HT1080 (cell line): ENCODE measurements at regions not wholly inside any gene's neighbourhood (a gene's known extent, or its start where the extent isn't known, plus 50 kb on each side); places are given as distances from the start of the nearest gene placed in this dataset.

ENCODE experiments used
- DNase-seq: peaks from one replicate; pipeline ENCODE4 v3.0.0-alpha.2; 2015; ENCODE audit warnings: low read depth

DNA sequence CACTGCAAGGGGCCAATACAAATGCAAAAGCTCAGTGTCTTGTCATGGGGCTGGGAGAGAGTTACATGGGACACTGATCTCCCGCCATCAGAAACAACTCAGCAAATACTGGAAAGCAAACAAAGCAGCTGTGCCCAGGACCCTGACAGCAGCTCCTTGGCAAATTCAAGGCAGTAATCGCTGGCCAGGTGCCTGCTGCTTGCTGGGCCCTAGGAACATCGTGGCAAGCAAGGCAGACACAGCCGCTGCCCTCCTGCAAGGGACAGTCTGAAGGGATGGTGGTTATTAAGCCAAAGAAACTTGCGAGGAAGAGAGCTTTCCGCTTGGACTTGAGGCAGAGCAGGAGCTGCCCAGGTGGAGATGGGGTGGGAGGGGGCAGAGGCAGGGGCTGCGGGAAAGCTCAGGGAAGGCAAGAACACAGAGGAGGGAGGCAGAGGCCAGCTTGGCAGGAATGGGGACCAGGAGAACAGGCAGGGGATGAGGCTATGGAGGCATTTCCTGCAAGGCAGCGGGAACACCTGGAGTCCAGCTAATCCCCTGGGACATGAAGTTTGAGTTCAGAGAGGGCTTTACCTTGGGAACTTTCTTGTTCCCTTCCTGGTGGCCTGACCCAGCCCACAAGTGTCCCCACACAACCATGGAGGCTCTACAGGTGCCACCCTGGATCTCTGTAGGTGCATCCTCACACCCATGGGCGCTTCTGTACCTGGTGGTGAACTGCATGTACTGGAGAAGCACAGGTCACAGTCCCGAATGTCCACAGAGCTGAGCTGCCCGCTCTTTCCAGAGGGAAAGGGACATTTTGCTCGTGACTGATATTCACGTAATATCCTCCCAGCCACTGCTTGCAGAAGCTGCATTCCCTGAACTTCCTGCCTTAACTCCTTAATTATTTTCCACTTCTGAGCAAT lies 78.7 kb upstream of the ATP2B2 start:
- no peak for DNase-seq

DNA sequence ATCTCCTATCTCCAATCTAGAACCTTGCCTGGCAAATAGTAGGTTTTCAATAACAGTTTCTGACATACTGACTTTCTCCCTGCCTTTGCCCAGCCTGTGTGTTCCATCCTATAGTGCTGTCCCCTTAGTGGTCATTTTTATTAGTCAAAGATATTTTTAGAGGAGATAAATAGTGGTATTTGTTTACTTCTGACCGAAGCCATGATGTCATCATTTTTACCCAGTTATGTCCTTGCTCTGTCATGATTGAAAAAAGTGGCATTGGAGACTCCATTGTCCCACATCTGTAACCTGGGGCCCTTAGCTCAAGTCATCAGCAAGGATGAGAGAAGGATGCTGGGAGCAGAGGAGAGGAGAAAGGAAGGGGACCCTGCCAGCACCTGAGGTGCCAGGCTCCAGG lies 80.6 kb upstream of the ATP2B2 start:
- no peak for DNase-seq

DNA sequence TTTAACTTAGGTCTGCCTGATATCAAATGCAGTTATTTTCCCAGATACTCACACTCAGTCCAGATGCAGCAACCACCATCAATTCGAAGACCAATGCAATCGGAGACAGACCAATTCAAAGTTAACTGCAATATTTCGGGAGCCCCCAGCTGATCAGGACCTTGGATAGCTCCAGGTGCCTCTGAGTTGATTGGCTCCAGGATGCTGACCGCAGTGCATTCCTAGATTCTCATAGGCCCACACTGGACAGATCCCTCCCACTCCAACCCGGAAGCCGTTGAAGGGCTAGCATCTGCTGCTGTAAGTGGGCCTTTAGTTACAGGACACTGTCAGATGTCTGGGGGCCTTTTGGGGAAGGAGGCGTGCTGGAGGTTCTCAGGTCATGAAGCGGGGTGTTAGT lies 89.5 kb upstream of the ATP2B2 start:
- peak; percentile 59 for DNase-seq

DNA sequence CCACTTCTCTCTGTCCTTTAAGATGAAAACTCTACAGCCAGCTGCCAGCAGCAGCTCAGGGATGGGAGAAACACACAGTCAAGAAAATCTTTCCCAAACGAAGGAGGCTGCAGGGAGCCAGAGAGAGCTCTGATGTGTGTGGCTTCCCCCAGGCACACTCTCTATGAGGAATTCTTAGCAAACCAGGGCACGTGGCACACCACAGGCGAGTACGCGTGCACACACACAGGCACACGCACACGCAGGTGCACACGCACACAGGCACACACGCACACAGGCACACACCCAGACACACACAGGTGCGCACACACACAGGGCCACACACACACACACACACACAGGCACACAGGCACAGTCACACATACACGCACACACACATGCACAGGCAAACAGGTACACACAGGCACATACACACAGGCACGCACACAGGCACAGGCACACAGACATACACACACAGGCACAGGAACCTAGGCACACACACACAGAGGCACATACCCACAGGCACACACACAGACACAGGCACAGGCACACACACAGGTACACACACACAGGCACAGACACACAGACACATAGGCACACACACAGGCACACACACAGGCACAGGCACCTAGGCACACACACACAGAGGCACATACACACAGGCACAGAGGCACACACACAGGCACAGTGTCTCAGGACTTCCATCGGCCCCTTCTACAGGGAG lies 91.5 kb upstream of the ATP2B2 start:
- no peak for DNase-seq

DNA sequence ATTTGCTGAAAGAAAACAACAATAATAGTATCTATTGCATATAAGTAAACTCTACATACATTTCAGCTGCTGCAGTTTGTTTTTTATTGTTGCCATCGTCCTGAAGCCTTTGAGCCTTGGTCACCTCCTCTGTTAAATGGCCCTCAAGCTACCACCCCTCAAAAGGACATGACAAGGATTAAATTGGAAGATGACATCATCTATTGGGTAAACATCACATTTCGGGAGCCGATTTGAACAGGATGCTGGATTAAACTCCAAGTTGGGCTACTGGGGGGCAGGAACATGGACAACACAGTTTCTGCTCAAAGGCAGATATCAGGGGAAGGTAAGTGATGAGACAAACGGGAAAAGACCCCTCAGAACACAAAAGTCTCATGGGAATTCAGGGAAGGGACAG lies 92.3 kb upstream of the ATP2B2 start:
- no peak for DNase-seq

DNA sequence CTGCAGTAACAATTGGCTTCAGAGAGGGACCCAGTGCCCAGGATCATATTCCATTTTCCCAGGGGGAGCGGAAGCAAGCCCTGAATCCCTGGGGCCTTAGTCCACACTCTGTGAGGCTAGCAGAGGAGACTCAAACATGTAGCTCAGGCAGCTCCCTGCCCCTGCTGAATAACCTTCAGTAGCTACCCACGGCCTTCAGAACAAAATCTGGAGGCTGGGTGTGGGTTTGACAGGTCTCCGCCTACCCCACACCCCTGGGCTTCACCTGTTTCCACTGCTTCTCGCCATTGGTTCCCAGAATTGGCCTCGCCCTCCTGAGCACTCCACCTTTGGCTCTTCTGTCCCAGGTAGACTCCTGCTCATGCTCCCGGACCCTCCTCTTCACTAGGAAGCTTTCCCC lies 93.6 kb upstream of the ATP2B2 start:
- no peak for DNase-seq

DNA sequence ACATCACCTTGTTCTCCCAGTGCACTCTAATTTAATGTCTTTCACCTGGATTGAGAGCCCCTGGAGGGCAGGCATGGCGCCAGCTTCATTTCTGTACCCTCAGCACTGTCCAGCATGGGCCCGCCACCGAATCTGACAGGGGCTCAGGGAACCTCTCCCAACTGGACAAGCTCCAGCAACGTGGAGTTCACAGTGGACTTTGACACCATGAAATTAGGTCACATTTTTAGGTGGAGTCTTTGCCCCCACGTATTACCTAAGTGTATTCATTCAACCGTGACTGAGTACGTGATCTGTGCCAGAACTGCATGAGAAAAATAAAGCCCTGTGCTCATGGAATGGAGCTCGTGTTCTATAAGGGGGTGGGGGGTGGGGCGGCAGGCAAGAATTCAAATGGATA lies 94.1 kb upstream of the ATP2B2 start:
- no peak for DNase-seq

DNA sequence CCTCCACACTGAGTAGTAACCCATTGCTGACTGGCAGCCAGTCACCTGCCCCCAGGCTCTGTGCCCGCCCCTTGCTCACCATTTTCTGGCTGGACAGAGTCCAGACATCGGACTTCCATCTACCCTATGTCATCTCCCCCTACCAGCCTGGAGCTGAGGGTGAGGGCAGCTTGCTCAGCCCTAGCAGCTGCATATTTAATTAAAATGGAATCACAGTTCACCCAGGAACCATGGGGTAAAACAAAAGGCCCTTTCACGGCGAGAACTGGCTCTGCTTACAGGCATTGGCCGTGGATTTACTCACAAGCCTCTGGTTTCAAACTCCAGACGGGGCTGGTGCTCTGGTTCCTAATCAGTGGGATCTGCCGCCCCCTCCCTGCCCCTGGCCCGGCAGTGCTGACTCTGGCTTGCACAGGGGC lies 94.9 kb upstream of the ATP2B2 start:
- no peak for DNase-seq

DNA sequence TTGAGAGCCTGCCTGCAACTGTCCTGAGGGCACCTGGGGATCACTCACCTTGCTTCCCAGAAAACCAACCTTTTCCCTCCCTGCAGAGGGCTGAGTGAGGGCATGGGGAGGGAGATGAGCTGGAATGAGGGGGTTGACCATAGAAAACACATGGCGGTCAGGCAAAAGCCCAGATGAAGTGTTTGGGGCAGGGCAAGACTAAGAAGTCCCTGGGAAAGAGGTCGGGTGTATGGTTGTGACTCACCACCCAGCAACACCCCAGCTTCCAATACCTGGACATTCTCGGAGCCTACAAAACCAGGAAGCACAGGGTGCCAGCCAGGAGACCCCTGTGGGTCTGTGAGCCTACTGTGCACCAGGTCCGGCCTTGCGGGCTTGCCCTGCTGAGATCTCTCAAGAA lies 95.3 kb upstream of the ATP2B2 start:
- DNase-seq = peak; percentile 10

DNA sequence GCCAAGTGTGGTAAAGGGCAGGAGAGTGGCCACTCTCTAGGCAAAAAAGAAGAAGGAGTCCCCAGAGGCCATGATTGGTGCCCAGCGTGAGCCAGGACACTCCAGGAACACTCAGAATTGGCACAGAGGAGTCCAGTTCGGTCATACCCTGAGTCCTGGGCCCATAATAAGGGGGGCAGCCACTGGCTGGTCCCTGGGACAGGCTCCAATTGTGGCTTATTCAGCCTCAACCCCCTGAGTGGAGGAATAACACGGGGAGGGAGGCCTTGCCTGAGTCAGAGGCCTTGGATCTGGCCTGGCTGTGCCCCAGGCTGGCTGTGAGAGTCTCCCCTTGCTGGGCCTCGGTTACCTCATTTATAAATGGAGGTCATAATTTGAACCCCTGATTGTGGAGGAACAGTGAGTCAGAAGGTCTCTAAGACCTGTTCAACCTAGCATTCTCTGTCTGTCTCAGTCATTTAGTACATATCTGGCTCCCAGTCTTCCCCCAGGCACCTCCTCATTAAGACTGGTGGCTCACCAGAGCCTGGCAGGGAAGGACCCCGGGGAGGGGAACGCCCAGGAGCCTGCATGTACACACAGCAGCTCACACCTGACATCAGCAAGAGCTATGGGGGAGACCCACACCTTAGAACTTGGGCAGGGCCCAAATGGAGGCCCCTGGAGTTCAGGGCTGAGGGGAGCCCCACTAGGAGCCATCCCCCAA lies 95.9 kb upstream of the ATP2B2 start:
- DNase-seq = no peak

DNA sequence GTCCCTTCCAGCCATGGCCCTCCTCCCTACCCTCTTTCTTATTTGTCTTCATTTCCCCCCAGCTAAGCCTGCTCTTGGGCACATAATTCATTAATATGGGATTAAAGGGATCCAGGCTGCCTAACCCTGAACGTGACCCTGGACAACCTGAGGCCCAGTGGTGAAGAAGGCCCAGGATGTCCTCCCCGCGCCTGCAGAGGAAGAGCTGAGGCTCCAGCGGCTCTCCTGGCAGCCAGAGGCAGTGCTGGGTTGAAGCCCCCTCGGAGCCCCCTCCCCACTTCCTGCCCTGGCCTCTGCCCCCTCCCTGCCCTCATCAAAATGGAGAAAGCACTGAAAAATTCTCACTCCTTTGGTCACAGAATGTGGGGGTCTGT lies 96.5 kb upstream of the ATP2B2 start:
- no peak for DNase-seq

DNA sequence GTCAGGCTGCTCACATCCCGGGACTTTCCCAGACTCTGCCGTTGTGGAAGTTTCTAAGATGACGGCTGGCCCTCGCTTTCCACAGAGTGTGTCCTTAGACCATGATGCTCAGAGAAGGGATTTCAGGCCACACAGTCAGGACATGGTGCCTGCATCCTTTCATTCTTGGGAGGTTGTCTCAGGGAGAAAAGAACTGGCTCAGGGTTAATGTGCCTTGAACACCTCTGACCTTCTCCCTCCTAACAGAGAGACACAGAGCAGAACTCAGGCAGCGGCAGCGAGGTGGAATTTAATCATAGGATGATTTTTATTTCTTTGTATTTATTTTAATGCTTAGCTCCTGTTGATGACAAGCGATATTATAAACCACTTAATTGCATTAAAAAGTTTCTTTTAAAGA lies 96.9 kb upstream of the ATP2B2 start:
- no peak for DNase-seq

DNA sequence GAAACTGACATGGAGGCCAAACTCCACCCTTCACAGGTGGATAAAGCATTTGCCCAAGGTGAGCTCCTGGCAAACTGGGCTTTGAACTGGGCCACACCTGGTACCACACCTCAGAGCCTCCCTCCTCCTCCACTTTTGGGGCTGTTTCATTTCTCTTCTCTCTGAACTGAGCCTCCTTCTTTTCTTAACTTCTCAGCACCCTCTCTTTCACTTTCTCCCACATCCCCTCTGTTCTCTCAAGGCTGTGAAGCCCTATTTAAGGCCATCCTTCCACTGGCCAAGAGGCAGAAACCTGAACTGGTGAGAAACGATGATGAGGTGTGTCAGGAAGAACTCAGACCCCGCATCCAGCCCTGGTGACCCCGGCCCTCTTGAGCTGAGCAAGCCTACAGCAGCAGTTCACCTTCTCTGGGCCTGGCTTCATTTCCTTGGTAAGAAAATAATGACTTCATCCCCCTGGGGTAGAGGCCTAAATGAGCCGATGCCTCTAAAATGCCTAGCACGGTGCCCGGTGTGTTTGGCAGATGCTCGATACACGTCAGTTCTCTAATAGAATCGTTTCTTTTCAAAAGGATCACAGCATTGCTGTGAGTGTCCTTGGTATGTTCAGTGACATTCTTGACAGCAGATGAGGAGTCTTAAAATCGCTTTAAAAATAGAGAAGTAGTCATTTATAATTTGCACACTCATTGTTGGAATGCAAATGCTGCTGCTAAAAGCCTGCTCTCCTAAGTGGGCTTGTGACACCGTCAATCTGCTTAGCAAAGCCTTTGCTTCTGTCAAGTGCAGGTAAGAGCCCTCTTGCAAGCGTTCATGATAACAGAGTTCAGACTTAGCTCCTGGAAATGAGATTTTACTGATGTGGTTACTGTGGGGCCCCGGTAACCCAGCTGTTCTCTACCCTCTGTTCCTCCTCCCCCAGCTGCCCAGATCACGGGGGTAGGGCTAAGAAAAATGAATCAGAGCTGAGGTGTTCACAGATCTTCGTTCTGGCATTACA lies 97.7 kb upstream of the ATP2B2 start:
- no peak for DNase-seq

DNA sequence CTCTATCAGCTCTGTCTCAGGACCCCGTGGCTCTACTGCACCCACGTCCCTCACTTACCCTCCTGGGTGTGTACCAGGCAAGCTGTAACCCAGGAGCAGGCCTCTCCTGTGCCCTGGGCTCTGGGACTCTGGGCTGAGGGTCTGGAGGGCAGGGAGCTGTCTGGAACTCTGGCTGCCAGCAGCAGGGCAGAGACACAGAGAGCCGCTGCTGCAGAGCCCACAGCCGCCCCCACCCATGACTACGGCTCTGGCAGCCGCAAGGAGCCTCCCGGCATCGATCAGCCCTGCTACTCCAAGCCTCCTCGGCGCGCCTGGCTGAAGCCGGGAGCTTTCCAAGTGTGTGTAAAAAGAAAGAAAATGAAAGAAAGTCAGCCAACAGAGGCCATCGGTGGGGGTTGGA lies 103.7 kb upstream of the ATP2B2 start:
- DNase-seq = no peak

DNA sequence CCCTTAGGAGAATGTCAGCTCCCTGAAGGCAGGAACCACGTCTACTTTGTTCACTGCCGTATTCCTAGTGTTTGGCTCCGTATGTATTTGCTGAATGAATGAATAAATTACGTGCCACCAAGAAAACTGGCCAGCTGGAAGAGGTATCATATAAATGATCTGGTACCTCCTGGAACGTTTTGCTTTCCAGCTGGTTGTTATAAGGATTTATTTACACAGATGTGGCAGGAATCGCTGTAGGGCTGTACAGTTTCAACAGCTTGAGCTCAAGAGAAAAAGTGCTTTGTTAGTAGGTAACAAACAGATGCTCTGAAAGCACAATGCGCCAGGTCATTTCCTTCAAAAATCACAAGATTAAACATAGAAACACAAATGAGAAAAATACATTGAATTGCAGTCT lies 108.8 kb upstream of the ATP2B2 start:
- no peak for DNase-seq

DNA sequence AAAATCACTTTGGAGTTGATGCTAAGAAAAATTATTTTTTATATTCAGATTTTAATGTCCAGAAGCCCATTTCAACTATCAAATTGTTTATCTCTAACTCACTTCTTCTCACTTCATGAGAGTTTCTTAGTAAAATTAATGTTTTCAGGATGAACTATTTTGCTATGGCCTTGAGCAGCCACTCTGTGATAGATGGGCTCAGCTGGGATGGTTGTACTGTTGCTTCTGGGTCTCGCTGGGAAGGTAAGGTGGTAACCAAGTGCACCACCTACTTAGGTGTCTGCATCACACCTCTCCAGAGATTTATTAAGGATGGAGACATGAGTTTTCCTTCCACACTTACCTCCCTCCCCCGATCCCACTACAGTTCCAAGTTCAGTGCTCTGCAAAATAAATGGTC lies 110.3 kb upstream of the ATP2B2 start:
- no peak for DNase-seq

DNA sequence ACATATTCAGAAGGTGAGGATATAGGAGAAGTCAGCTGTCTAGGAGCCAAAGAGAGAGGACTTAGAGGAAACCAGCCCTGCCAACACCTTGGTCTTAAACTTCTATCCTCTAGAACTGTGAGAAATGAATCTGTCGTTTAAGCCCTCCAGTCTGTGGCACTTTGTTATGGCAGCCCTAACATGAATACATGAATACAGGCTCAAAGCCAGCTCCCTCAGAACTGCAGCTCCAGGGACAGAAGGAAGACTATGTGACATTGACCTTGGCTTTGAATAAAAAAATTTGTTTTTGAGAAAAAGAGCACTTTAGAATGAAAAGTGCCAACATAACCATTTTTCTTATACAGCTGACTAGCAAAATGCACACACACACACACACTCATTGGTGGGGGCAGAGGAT lies 110.9 kb upstream of the ATP2B2 start:
- no peak for DNase-seq

DNA sequence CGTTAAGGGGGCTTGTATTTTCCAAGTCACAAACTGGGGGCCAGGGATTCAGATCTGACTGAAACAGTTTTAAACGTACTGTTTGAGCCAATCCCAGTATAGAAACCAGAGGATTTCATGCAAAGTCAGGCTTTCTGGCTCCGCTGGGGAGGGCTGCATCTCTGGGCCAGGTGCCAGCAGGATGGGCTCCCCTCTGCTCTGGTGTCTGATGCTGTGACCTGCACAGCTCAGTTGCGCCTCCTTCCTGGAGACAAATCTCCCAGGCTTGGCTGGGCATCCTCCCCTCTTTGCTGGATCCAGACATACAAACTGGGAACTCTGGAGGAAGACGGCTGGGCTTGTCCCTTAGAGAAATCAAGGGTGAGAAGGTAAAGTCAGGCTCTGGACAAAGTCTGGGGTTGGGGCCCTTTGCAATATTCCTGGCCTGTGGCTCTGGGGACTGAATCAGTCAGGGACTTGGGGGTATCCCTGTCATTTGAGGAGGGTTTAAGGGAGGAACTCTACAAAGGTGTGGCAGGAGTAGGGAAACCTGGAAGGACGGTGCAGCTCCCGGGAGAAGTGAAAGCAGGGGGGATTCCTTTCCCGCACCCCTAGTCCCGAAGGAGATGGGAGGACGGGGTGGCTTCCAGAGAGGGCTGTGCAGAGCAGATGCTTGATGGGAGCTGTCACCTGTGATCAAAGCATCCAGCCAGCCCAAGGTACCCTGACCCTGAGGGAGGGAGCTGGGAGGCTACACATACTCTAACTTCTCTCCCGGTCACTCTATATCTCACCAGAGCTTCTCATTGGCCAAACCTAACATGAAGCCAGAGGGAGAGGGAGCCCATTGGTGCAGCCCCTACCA lies 114.8 kb upstream of the ATP2B2 start:
- no peak for DNase-seq

DNA sequence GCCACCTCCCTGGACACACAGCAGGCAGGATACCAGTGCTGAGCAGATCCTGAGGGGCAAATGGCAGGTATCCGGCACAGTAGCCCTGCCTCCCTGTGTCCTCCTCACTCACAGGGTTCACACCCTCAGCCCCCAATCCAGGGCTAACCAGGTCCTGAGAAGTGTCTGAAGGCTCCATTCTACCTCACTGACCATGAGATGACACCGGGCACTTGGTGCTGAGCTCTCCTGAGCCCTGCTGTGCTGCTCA lies 115.4 kb upstream of the ATP2B2 start:
- no peak for DNase-seq

DNA sequence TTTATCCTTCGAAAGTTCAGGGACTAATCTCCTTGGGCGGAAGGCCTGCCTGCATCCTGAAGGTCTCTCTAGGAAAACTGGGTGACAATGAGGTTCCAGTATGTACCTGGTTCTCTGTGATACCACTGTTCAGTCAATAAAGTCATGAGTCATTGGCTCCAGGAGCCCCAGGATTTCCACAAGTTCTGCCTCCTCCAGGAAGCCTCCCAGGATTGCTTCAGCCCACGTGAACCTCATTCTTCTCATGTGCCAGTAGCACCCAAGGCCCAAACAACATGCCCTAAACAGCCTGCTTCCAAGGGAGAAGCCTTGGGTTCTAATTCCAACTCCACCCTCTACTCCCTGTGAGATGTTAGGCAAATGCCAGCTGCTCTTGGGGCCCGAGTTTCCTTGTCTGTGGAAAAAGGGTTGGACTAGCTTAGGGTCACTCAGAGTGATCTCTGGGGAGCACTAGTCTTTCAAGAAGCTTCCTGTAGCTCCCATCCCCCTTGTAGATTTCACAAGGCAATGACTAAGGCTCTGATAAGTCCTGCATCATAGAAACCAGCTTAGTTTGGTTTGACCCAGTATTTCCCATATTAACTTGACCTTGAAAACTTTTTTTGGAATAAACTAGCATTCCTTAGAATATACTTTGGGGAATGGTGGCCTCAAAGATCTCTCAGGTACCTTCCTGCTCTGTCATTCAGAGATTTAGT lies 118.3 kb upstream of the ATP2B2 start:
- no peak for DNase-seq
